Karpas-422 (cell line): ENCODE measurements at regions not wholly inside any gene's neighbourhood (a gene's known extent, or its start where the extent isn't known, plus 50 kb on each side); places are given as distances from the start of the nearest gene placed in this dataset.

Experiments used
- DNase-seq: peaks from one replicate; pipeline ENCODE4 v3.0.0-alpha.2; 2015
- H2AFZ ChIP-seq: fragments of 200-600 bp; sonication (generic); 2 replicates; pipeline ENCODE4 v1.6.1; 2014; ENCODE audit warnings: antibody characterized with exemption, low read length, mixed read lengths
- H3K27ac ChIP-seq: fragments of 200-600 bp; sonication (generic); 2 replicates; pipeline ENCODE4 v1.5.1; 2014; ENCODE audit warnings: mild to moderate bottlenecking, low read length, moderate library complexity
- H3K27me3 ChIP-seq: fragments of 200-600 bp; sonication (generic); 2 replicates; pipeline ENCODE4 v1.6.1; 2014; ENCODE audit warnings: low read length, mixed read lengths
- H3K36me3 ChIP-seq: fragments of 200-600 bp; sonication (generic); 2 replicates; pipeline ENCODE4 v1.6.1; 2014; ENCODE audit warnings: low read length, mixed read lengths; ENCODE audit not compliant: insufficient read depth
- H3K4me1 ChIP-seq: fragments of 200-600 bp; sonication (generic); 2 replicates; pipeline ENCODE4 v1.6.1; 2014; ENCODE audit warnings: mild to moderate bottlenecking, low read length, mixed read lengths
- H3K4me2 ChIP-seq: fragments of 200-600 bp; sonication (generic); 2 replicates; pipeline ENCODE4 v1.6.1; 2014; ENCODE audit warnings: low read length, low read depth, mild to moderate bottlenecking; ENCODE audit not compliant: poor library complexity, severe bottlenecking
- H3K4me3 ChIP-seq: fragments of 200-600 bp; sonication (generic); 2 replicates; pipeline ENCODE4 v1.5.1; 2014; ENCODE audit warnings: mild to moderate bottlenecking, antibody characterized with exemption, low read length, mixed read lengths
- H3K79me2 ChIP-seq: fragments of 200-600 bp; sonication (generic); 2 replicates; pipeline ENCODE4 v1.6.1; 2014; ENCODE audit warnings: mild to moderate bottlenecking, low read length, mixed read lengths
- H3K9ac ChIP-seq: fragments of 200-600 bp; sonication (generic); 2 replicates; pipeline ENCODE4 v1.6.0; 2014; ENCODE audit warnings: low read length
- H3K9me2 ChIP-seq: fragments of 200-600 bp; sonication (generic), shearing (Covaris generic); replicated peaks from 2 replicates; pipeline ENCODE4 v1.6.0; 2014; ENCODE audit warnings: mild to moderate bottlenecking, low read length, moderate library complexity; ENCODE audit not compliant: insufficient read depth
- H3K9me3 ChIP-seq: fragments of 300-700, 200-600 bp; sonication (generic); 2 replicates; pipeline ENCODE4 v1.6.1; 2014; ENCODE audit warnings: low read length, mixed read lengths
- H4K20me1 ChIP-seq: fragments of 200-600 bp; sonication (generic); 2 replicates; pipeline ENCODE4 v1.6.1; 2014; ENCODE audit warnings: mild to moderate bottlenecking, antibody characterized with exemption, low read length, low read depth; ENCODE audit not compliant: insufficient read depth

DNA sequence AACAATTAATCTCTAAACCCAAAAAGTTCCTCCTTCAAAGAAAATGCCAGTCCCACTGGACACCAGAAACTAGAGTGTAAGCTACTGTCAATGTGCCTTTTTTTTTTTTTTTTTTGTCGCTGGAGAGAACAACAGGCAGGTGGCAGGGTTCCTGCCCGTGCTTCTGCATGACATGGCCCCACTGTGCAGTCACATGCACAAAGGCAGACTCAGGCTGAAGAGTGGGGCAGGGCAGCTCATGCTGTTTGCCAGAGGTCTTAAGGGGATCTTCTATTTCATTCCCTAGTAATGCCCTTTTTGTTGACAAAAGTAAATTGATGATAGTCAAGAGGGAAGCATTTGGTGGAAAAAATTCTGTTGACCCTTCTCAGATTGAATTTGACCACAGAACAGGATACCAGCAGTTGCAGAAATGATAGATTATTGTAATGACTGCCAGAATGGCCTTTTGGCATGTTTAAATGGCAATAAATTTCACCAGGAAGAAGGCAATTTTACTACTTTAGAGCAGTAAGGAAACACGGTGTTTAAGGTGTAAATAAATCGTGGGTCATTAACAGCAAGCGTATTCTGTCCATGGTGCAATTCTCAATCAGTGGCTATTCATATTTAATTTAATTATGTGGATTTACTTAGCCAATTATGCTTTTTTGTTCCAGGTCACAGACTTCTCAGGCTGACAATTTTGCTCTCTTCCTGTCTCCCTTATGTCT is 80.9 kb downstream of the NKX6-1 start:
- Histone ChIP-seq H2AFZ (no peak overlapping the region), H3K4me2 (no peak overlapping the region), H4K20me1 (no peaks in the 10 kb centered on the region), H3K27ac (no peak overlapping the region), H3K9ac (no peak overlapping the region), H3K36me3 (no peaks in the 10 kb centered on the region), H3K9me2 (no peaks in the 10 kb centered on the region), H3K27me3 (no peaks in the 10 kb centered on the region), H3K79me2 (no peaks in the 10 kb centered on the region), H3K9me3 (no peaks in the 10 kb centered on the region), H3K4me1 (no peaks in the 10 kb centered on the region), H3K4me3 (no peak overlapping the region)
- DNase-seq, result no peak

DNA sequence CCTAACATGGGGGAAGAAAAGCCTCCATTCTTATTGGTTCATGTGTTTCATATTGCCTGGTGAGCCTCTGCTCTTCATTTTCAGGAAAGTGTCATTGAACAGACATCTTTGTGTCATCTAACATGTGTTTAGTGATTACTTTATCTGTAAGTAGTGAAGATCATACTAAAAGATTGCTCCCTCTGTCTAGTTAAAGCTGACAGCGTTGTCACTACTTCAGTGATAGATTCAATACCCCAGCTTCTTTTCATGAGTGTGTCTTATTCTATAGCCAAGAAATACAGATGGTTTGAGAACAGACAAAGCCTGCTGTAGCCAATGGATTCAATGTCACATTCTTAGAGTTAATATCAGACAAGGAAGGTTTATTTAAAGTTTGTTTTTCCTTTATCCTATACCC is 85.1 kb downstream of the NKX6-1 start:
- no peaks in the 10 kb centered on the region for H3K79me2 ChIP-seq
- H3K4me3 ChIP-seq, result no peak overlapping the region
- H3K9me2 ChIP-seq, result no peaks in the 10 kb centered on the region
- H2AFZ ChIP-seq, result no peak overlapping the region
- no peak for DNase-seq
- no peak overlapping the region for H3K4me2 ChIP-seq
- no peaks in the 10 kb centered on the region for H3K4me1 ChIP-seq
- no peak overlapping the region for H3K9ac ChIP-seq
- no peaks in the 10 kb centered on the region for H3K9me3 ChIP-seq
- H3K27ac ChIP-seq, result no peak overlapping the region
- no peaks in the 10 kb centered on the region for H3K27me3 ChIP-seq
- H4K20me1 ChIP-seq, result no peaks in the 10 kb centered on the region
- no peaks in the 10 kb centered on the region for H3K36me3 ChIP-seq

DNA sequence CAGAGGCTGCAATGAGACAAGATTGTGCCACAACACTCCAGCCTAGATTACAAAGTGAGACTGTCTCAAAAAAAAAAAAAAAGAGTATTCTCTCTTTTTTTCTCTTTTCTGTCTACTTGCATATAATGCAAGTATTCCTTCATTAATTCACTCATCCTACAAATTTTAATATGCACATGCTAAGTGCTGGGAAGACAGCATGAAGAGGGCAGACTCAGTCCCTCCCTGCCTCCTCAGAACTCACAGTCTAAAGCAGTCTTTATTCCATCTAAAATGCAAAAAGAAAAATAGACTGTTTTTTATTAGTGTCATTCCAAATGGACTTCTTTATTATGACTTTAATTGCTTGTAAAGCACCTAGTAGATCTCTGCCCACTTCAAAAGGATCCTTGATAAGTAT is 85.6 kb downstream of the NKX6-1 start:
- Histone ChIP-seq H3K4me3 (no peak overlapping the region), H3K9me3 (no peaks in the 10 kb centered on the region), H3K9me2 (no peaks in the 10 kb centered on the region), H3K4me2 (no peak overlapping the region), H3K27me3 (no peaks in the 10 kb centered on the region), H4K20me1 (no peaks in the 10 kb centered on the region), H3K9ac (no peak overlapping the region), H3K27ac (no peak overlapping the region), H3K36me3 (no peaks in the 10 kb centered on the region), H2AFZ (no peak overlapping the region), H3K4me1 (no peaks in the 10 kb centered on the region), H3K79me2 (no peaks in the 10 kb centered on the region)
- DNase-seq, result no peak

- H3K9ac ChIP-seq, result no peak overlapping the region
- H3K4me1 ChIP-seq, result no peaks in the 10 kb centered on the region
- H3K79me2 ChIP-seq, result no peaks in the 10 kb centered on the region
- H3K9me2 ChIP-seq, result no peaks in the 10 kb centered on the region
- no peak overlapping the region for H3K27ac ChIP-seq
- no peak overlapping the region for H3K4me2 ChIP-seq
- H4K20me1 ChIP-seq, result no peaks in the 10 kb centered on the region
- no peaks in the 10 kb centered on the region for H3K27me3 ChIP-seq
- no peak overlapping the region for H3K4me3 ChIP-seq
- H3K36me3 ChIP-seq, result no peaks in the 10 kb centered on the region
- no peak overlapping the region for H2AFZ ChIP-seq
- no peaks in the 10 kb centered on the region for H3K9me3 ChIP-seq
- DNase-seq, result no peak
These were observed 87.0 kb downstream of the NKX6-1 start for GRCh38 chr4:84412062-84412461.

- Histone ChIP-seq H3K4me3 (no peak overlapping the region), H3K9me3 (no peaks in the 10 kb centered on the region), H3K4me1 (no peaks in the 10 kb centered on the region), H2AFZ (no peak overlapping the region), H3K36me3 (no peaks in the 10 kb centered on the region), H3K27me3 (no peaks in the 10 kb centered on the region), H3K9ac (no peak overlapping the region), H3K27ac (no peak overlapping the region), H3K79me2 (no peaks in the 10 kb centered on the region), H3K9me2 (no peaks in the 10 kb centered on the region), H4K20me1 (no peaks in the 10 kb centered on the region), H3K4me2 (no peak overlapping the region)
- DNase-seq, result no peak
These were observed 91.3 kb downstream of the NKX6-1 start for GRCh38 chr4:84407554-84408407.

DNA sequence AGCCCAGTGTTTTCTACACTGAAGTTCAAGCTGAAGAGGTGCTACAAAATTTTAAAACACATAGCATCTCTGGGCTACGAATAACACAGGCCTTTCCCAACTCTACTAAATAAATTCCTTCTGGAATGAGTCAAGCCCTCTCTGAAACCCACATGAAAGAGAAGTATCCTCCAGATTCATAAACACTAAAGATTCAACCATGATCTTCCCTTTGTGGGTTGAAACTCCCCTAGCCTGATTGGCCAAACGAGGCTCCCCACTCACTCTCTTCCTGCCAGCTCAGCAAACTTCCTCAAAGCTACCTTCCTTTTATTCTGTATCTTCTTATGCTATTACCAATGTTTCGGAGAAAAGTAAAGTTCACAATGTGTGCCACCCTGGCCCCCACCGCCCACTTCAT is 95.4 kb downstream of the NKX6-1 start:
- Histone ChIP-seq H4K20me1 (no peaks in the 10 kb centered on the region), H2AFZ (no peak overlapping the region), H3K4me3 (no peak overlapping the region), H3K9me2 (no peaks in the 10 kb centered on the region), H3K27ac (no peak overlapping the region), H3K36me3 (no peaks in the 10 kb centered on the region), H3K27me3 (no peaks in the 10 kb centered on the region), H3K9ac (no peak overlapping the region), H3K4me1 (no peaks in the 10 kb centered on the region), H3K4me2 (no peak overlapping the region), H3K79me2 (no peaks in the 10 kb centered on the region), H3K9me3 (no peaks in the 10 kb centered on the region)
- no peak for DNase-seq

DNA sequence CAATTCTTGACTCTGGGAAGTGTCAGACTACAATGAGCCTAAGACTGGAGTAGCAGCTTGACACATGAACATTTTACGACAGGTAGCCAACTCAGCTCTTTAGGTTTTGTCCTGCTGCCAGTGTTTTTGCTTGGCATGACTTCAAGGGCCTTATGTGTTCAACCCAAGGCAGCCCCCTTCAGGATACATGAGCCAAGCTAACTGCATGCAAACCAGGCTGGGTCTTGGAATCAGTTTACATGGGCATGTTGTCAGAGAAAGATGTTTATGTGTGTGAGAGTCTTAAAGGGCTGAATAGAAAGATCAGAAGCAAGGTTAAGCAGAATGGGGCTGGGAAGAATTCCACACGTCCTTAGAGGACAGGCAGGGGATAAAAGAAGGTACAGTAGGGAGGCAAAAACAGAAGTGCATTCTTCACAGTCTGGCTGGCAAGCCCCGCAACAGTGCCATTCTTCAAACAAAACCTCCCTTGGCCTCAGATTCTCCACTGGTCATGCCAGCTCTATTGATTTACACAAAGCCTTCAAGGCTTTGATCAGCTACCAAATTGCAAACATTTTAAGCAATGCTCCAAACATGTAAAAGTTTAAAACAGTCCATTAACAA is 97.3 kb downstream of the NKX6-1 start:
- no peak overlapping the region for H2AFZ ChIP-seq
- H3K36me3 ChIP-seq, result no peaks in the 10 kb centered on the region
- no peak overlapping the region for H3K27ac ChIP-seq
- DNase-seq, result no peak
- no peaks in the 10 kb centered on the region for H3K9me2 ChIP-seq
- no peaks in the 10 kb centered on the region for H3K79me2 ChIP-seq
- no peak overlapping the region for H3K9ac ChIP-seq
- no peaks in the 10 kb centered on the region for H4K20me1 ChIP-seq
- no peaks in the 10 kb centered on the region for H3K4me1 ChIP-seq
- no peak overlapping the region for H3K4me2 ChIP-seq
- H3K27me3 ChIP-seq, result no peaks in the 10 kb centered on the region
- no peak overlapping the region for H3K4me3 ChIP-seq
- no peaks in the 10 kb centered on the region for H3K9me3 ChIP-seq

DNA sequence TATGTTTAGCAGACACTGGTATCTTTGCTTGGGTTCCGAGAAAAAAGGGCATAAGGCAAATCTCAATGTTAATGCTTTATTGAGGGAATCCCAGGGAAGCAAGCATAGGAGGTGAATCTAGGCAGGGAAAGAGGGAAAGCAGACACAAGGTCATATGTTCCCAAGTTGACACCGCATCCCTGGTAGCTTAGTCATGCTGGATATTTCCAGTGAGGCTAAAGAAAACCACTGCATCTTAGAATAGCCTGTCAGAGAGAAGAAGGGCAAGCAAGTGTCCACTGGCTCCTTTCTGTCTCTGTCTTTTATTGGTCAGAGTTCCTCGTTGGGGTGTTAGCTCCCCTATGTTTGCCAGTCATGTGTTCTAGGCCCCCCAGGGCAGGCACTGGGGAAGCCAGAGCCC is 104.7 kb downstream of the NKX6-1 start:
- Histone ChIP-seq H4K20me1 (no peaks in the 10 kb centered on the region), H3K9ac (no peak overlapping the region), H3K27ac (no peak overlapping the region), H3K4me1 (no peaks in the 10 kb centered on the region), H3K36me3 (no peaks in the 10 kb centered on the region), H3K4me3 (no peak overlapping the region), H3K27me3 (no peaks in the 10 kb centered on the region), H3K4me2 (no peak overlapping the region), H3K9me2 (no peaks in the 10 kb centered on the region), H2AFZ (no peak overlapping the region), H3K9me3 (no peaks in the 10 kb centered on the region), H3K79me2 (no peaks in the 10 kb centered on the region)
- no peak for DNase-seq
